ENCODE measurements at regions not wholly inside any gene's neighbourhood (a gene's known extent, or its start where the extent isn't known, plus 50 kb on each side); places are given as distances from the start of the nearest gene placed in this dataset.

GRCh38 chr6:17047889-17048288, 54.0 kb upstream of the STMND1 start:
- DNase-seq = no peak

- DNase-seq = no peak
Observed at GRCh38 chr6:17045581-17046322, 56.1 kb upstream of the STMND1 start.

GRCh38 chr6:17043148-17043522, 58.7 kb upstream of the STMND1 start:
- DNase-seq = no peak

- DNase-seq = no peak
Observed at GRCh38 chr6:17042422-17043147, 59.3 kb upstream of the STMND1 start.

- DNase-seq = no peak
Observed at GRCh38 chr6:17039266-17039665, 62.6 kb upstream of the STMND1 start.

GRCh38 chr6:17038316-17038715, 63.5 kb upstream of the STMND1 start:
- DNase-seq = no peak

GRCh38 chr6:17036065-17036393, 65.8 kb upstream of the STMND1 start:
- no peak for DNase-seq

- no peak for DNase-seq
Observed at GRCh38 chr6:17035257-17036064, 66.4 kb upstream of the STMND1 start.

- DNase-seq = no peak
Observed at GRCh38 chr6:17033746-17034145, 68.1 kb upstream of the STMND1 start.

GRCh38 chr6:17032988-17033634, 68.7 kb upstream of the STMND1 start:
- DNase-seq = no peak

- DNase-seq = no peak
Observed at GRCh38 chr6:17032590-17032987, 69.3 kb upstream of the STMND1 start.

GRCh38 chr6:17031961-17032360, 69.9 kb upstream of the STMND1 start:
- DNase-seq = no peak

GRCh38 chr6:17027441-17027840, 74.4 kb upstream of the STMND1 start:
- no peak for DNase-seq

- DNase-seq = no peak
Observed at GRCh38 chr6:17022604-17023003, 79.2 kb upstream of the STMND1 start.

GRCh38 chr6:17021539-17021889, 80.3 kb upstream of the STMND1 start:
- no peak for DNase-seq

GRCh38 chr6:17020889-17021538, 80.8 kb upstream of the STMND1 start:
- DNase-seq = no peak

- DNase-seq = no peak
Observed at GRCh38 chr6:17018425-17018824, 83.4 kb upstream of the STMND1 start.

GRCh38 chr6:17017416-17017815, 84.4 kb upstream of the STMND1 start:
- DNase-seq = no peak

- peak; percentile 27 for DNase-seq
Observed at GRCh38 chr6:17015551-17016381, 86.1 kb upstream of the STMND1 start.

- no peak for DNase-seq
Observed at GRCh38 chr6:17015144-17015543, 86.7 kb upstream of the STMND1 start.

GRCh38 chr6:17013701-17014100, 88.1 kb upstream of the STMND1 start:
- no peak for DNase-seq
